Left lung (tissue), 4 donors: ENCODE measurements at regions not wholly inside any gene's neighbourhood (a gene's known extent, or its start where the extent isn't known, plus 50 kb on each side); places are given as distances from the start of the nearest gene placed in this dataset.
A peak's percentile ranks its signal among the peaks of the same experiment; 100 is the strongest.

Source experiments
- ATAC-seq: fragments of 200-7000 bp; cut with Tn5 transposase; one replicate; pipeline ENCODE4 v1.9.1; 2020; ENCODE audit warnings: moderate library complexity
- DNase-seq, 4 donors: peaks; one replicate each; pipeline ENCODE4 v3.0.0-alpha.2; 2013 to 2020
- H3K27ac ChIP-seq, 2 donors: fragments of 200-600 bp; sonication (generic) in 1 of 2; one replicate each; pipeline versions ENCODE4 v1.5.0 to v1.8.0; 2020 to 2021
- H3K27me3 ChIP-seq, 2 donors: fragments of 200-600 bp; sonication (generic) in 1 of 2; one replicate each; pipeline versions ENCODE4 v1.5.0 to v1.8.0; 2020 to 2021
- H3K36me3 ChIP-seq, 2 donors: fragments of 200-600 bp; sonication (generic) in 1 of 2; one replicate each; pipeline versions ENCODE4 v1.5.0 to v1.8.0; 2020 to 2021
- H3K4me1 ChIP-seq, 2 donors: fragments of 200-600 bp; one replicate each; pipeline ENCODE4 v1.8.0; 2021
- H3K4me3 ChIP-seq, 2 donors: fragments of 200-600 bp; sonication (generic) in 1 of 2; one replicate each; pipeline versions ENCODE4 v1.5.0 to v1.8.0; 2020 to 2021; ENCODE audit warnings: mild to moderate bottlenecking in 1 of 2
- H3K9me3 ChIP-seq, 2 donors: fragments of 200-600 bp; sonication (generic) in 1 of 2; one replicate each; pipeline versions ENCODE4 v1.5.0 to v1.8.0; 2020 to 2021
- CTCF ChIP-seq, 2 donors: fragments of 200-600 bp; sonication (generic) in 1 of 2; IDR thresholded peaks; one replicate each; pipeline versions ENCODE4 v1.5.0 to v1.8.0; 2021; ENCODE audit warnings: antibody characterized with exemption in 2 of 2
- intact Hi-C, 2 donors: fragments of 100-400 bp; cut with DNase I; formaldehyde crosslinking; loops; one replicate each; pipeline versions ENCODE4 v1.11.2 to v1.14.2; 2022
- donor health status: DM: no; HTN: yes; CAD: no.
- donor health status: DM: no; HTN: no; CAD: no.

GRCh38 chr1:223479261-223479660 lies 86.0 kb downstream of the CCDC185 start:
- H3K4me3 ChIP-seq, result no peak overlapping the region
- intact Hi-C loops, result no loop called here
- no peak for TF ChIP-seq CTCF (IDR thresholded peaks at IDR 0.05)
- H3K27me3 ChIP-seq, result peaks cover 0 to 15% of the 10 kb centered on the region in 2 donors
- H3K36me3 ChIP-seq, result no peaks in the 10 kb centered on the region
- no peak overlapping the region for H3K27ac ChIP-seq
- ATAC-seq (no peak), DNase-seq (no peak)
- no peaks in the 10 kb centered on the region for H3K9me3 ChIP-seq
- H3K4me1 ChIP-seq, result peaks cover 0 to 8% of the 10 kb centered on the region in 2 donors

GRCh38 chr1:223479718-223480425 lies 86.7 kb downstream of the CCDC185 start:
- H3K4me1 ChIP-seq, result peaks cover 0 to 8% of the 10 kb centered on the region in 2 donors
- intact Hi-C loops, result no loop called here
- H3K36me3 ChIP-seq, result no peaks in the 10 kb centered on the region
- H3K4me3 ChIP-seq, result no peak overlapping the region
- H3K27me3 ChIP-seq, result peaks cover 0 to 15% of the 10 kb centered on the region in 2 donors
- ATAC-seq, result peak; percentile 50
- no peak for TF ChIP-seq CTCF (IDR thresholded peaks at IDR 0.05)
- DNase-seq, result peak in 2 of 4 donors; percentile 15 to 40
- no peaks in the 10 kb centered on the region for H3K9me3 ChIP-seq
- H3K27ac ChIP-seq, result no peak overlapping the region

GRCh38 chr1:223482132-223482531 lies 88.9 kb downstream of the CCDC185 start:
- Histone ChIP-seq H3K4me3 (no peak overlapping the region), H3K27me3 (peaks cover 0 to 20% of the 10 kb centered on the region in 2 donors), H3K36me3 (no peaks in the 10 kb centered on the region), H3K4me1 (peaks cover 0 to 8% of the 10 kb centered on the region in 2 donors), H3K9me3 (no peaks in the 10 kb centered on the region), H3K27ac (no peak overlapping the region)
- TF ChIP-seq CTCF (IDR thresholded peaks at IDR 0.05), result no peak
- DNase-seq (no peak), ATAC-seq (no peak)
- intact Hi-C loops, result no loop called here

GRCh38 chr1:223482766-223483165 lies 89.6 kb downstream of the CCDC185 start:
- ATAC-seq (no peak), DNase-seq (no peak)
- H3K4me3 ChIP-seq, result no peak overlapping the region
- no peaks in the 10 kb centered on the region for H3K9me3 ChIP-seq
- peaks cover 0 to 20% of the 10 kb centered on the region in 2 donors for H3K27me3 ChIP-seq
- no peak overlapping the region for H3K27ac ChIP-seq
- H3K4me1 ChIP-seq, result peaks cover 0 to 8% of the 10 kb centered on the region in 2 donors
- intact Hi-C loops, result no loop called here
- no peaks in the 10 kb centered on the region for H3K36me3 ChIP-seq
- no peak for TF ChIP-seq CTCF (IDR thresholded peaks at IDR 0.05)

- Histone ChIP-seq H3K27me3 (peaks cover 0 to 20% of the 10 kb centered on the region in 2 donors), H3K36me3 (no peaks in the 10 kb centered on the region), H3K9me3 (no peaks in the 10 kb centered on the region), H3K4me1 (peaks cover 0 to 12% of the 10 kb centered on the region in 2 donors), H3K4me3 (no peak overlapping the region), H3K27ac (no peak overlapping the region)
- no peak for ATAC-seq
- TF ChIP-seq CTCF (IDR thresholded peaks at IDR 0.05), result no peak
- intact Hi-C loops, result no loop called here
- DNase-seq, result no peak
Measured at GRCh38 chr1:223483511-223483910, 90.3 kb downstream of the CCDC185 start.
